ENCODE measurements at regions not wholly inside any gene's neighbourhood (a gene's known extent, or its start where the extent isn't known, plus 50 kb on each side); places are given as distances from the start of the nearest gene placed in this dataset.

DNA sequence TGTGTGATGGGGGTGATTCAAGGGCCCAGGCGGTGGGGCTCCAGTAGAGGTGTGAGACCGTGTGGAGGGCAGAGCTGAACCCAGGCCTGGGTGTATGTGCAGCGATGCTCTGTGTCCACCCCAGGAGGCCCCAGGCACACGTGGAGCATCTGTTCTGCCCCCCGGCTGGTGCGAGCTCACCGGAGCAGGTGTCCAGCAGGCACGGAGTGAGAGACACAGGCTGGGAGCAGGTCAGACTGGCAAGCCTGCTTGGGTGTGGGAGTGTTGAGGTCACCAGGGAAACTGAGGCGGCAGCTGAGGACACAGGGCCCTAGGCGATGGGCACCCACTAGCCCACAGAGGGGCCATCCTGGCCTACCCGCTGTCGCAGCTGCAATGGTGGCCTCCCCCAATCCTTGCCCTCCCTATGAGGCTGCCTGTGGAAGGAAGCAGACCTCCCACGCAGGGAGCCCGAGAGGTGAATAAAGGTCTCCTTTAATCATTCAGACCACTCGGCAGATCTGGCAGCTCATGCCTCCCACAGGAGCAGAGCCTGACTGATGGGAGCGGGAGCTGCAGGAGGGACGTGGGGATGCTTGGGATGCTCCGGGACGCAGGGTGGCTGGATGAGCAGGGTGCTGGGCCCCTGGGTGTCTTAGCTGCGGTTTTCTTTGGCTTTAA lies 1165.1 kb downstream of the BRD1 start:
- ChIA-PET POLR2A (no interaction called here), CTCF (no interaction called here), RAD21 (ENCODE audit: low non-redundant PET in 1 of 2, low total read pairs in 2 of 2, uncharacterized antibody in 2 of 2, unreplicated experiment in 2 of 2) (no interaction called here)
- Histone ChIP-seq H3K4me2 (ENCODE audit: low read length) (no peak overlapping the region), H3K9ac (ENCODE audit: low read length) (no peak overlapping the region), H3K4me1 (ENCODE audit: control insufficient read depth in 1 of 2, insufficient read depth in 2 of 2, low read length in 2 of 2) (no peaks in the 10 kb centered on the region), H3K79me2 (ENCODE audit: insufficient read depth, low read length) (no peaks in the 10 kb centered on the region), H3K36me3 (ENCODE audit: control insufficient read depth in 1 of 2, insufficient read depth in 2 of 2, low read length in 2 of 2) (no peaks in the 10 kb centered on the region; a peak in 1 of 4 replicates), H3K9me2 (ENCODE audit: insufficient read depth) (no peaks in the 10 kb centered on the region), H3K27ac (ENCODE audit: low read depth, low read length) (no peak overlapping the region), H3K9me3 (ENCODE audit: control insufficient read depth in 1 of 2, insufficient read depth in 1 of 2, low read depth in 1 of 2, low read length in 2 of 2) (peaks cover 0 to 11% of the 10 kb centered on the region in 2 experiments; a peak in 2 of 4 replicates), H3K4me3 (replicated peaks in 1 of 2; ENCODE audit: low read depth in 1 of 2, low read length in 2 of 2) (no peak overlapping the region), H3K27me3 (ENCODE audit: insufficient read depth, low read length) (no peaks in the 10 kb centered on the region), H2AFZ (ENCODE audit: low read depth, low read length, poor library complexity, severe bottlenecking) (no peak overlapping the region), H4K20me1 (ENCODE audit: insufficient read depth) (no peaks in the 10 kb centered on the region)
- intact Hi-C loops (cut with micrococcal nuclease): no loop called here
- ATAC-seq: no peak
- BruUV-seq (replicated peaks): no TSS peak
- TF ChIP-seq YY1 (IDR thresholded peaks at IDR 0.05; ENCODE audit: extremely low read depth, insufficient replicate concordance, low read depth, low read length) (no peak), SRF (IDR thresholded peaks at IDR 0.05; ENCODE audit: low read depth) (no peak), EZH2 (IDR thresholded peaks at IDR 0.05) (no peak)
- no peak for DNase-seq (ENCODE audit: low read depth, low spot score)

DNA sequence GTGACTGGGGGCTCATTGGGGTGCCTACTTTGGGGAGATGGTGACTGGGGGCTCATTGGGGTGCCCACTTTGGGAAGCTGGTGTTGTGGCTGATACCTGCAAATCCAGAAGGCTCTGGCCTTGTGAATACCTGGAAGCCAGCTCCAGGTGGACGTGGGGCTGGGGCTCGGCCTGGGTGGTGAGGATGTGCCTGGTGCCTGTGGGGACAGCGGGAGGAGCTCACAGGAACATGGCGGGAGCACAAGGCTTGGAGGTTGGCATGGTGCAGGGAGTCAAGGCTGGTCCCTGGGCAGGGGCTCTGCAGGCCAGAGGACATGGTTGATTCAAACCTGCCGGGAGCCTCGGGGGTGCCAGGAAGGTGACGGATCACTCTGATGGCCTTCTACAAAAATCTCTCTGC lies 1165.7 kb downstream of the BRD1 start:
- no peak for ATAC-seq
- H3K36me3 ChIP-seq (ENCODE audit: control insufficient read depth in 1 of 2, insufficient read depth in 2 of 2, low read length in 2 of 2): no peaks in the 10 kb centered on the region; a peak in 1 of 4 replicates
- H3K79me2 ChIP-seq (ENCODE audit: insufficient read depth, low read length): no peaks in the 10 kb centered on the region

More for the DNA sequence above, 1165.7 kb downstream of the BRD1 start:
- TF ChIP-seq, protein P1, sequence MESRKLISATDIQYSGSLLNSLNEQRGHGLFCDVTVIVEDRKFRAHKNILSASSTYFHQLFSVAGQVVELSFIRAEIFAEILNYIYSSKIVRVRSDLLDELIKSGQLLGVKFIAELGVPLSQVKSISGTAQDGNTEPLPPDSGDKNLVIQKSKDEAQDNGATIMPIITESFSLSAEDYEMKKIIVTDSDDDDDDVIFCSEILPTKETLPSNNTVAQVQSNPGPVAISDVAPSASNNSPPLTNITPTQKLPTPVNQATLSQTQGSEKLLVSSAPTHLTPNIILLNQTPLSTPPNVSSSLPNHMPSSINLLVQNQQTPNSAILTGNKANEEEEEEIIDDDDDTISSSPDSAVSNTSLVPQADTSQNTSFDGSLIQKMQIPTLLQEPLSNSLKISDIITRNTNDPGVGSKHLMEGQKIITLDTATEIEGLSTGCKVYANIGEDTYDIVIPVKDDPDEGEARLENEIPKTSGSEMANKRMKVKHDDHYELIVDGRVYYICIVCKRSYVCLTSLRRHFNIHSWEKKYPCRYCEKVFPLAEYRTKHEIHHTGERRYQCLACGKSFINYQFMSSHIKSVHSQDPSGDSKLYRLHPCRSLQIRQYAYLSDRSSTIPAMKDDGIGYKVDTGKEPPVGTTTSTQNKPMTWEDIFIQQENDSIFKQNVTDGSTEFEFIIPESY (IDR thresholded peaks at IDR 0.05; ENCODE audit: extremely low read depth, insufficient replicate concordance, low read length): no peak
- intact Hi-C loops (cut with micrococcal nuclease): no loop called here
- H3K4me1 ChIP-seq (ENCODE audit: control insufficient read depth in 1 of 2, insufficient read depth in 2 of 2, low read length in 2 of 2): no peaks in the 10 kb centered on the region
- H3K9me2 ChIP-seq (ENCODE audit: insufficient read depth): no peaks in the 10 kb centered on the region
- CTCF ChIA-PET: no interaction called here
- H3K27me3 ChIP-seq (ENCODE audit: insufficient read depth, low read length): no peaks in the 10 kb centered on the region; the same call in 1 of the 2 replicates
- POLR2A ChIA-PET: no interaction called here
- no peak overlapping the region for H2AFZ ChIP-seq (ENCODE audit: low read depth, low read length, poor library complexity, severe bottlenecking)
- no peak overlapping the region for H3K4me2 ChIP-seq (ENCODE audit: low read length)
- no peaks in the 10 kb centered on the region for H4K20me1 ChIP-seq (ENCODE audit: insufficient read depth)
- RAD21 ChIA-PET (ENCODE audit: low non-redundant PET in 1 of 2, low total read pairs in 2 of 2, uncharacterized antibody in 2 of 2, unreplicated experiment in 2 of 2): no interaction called here
- no peak overlapping the region for H3K4me3 ChIP-seq (replicated peaks in 1 of 2; ENCODE audit: low read depth in 1 of 2, low read length in 2 of 2)
- no peak overlapping the region for H3K9ac ChIP-seq (ENCODE audit: low read length)
- H3K9me3 ChIP-seq (ENCODE audit: control insufficient read depth in 1 of 2, insufficient read depth in 1 of 2, low read depth in 1 of 2, low read length in 2 of 2): peaks cover 0 to 11% of the 10 kb centered on the region in 2 experiments; a peak in 2 of 4 replicates
- DNase-seq (ENCODE audit: low read depth, low spot score): no peak
- no peak overlapping the region for H3K27ac ChIP-seq (ENCODE audit: low read depth, low read length)
- no TSS peak for BruUV-seq (replicated peaks)
